IPS DF 19.7 (cell line): ENCODE measurements at regions not wholly inside any gene's neighbourhood (a gene's known extent, or its start where the extent isn't known, plus 50 kb on each side); places are given as distances from the start of the nearest gene placed in this dataset.
"Not testable (repeated sequence)": the region's sequence is repeated elsewhere in the genome, so short reads cannot be mapped to it uniquely, and the experiment has no call there.

Source experiments
- DNase-seq: peaks from one replicate; pipeline ENCODE4 v3.0.0-alpha.2; 2013; ENCODE audit warnings: low read depth, low spot score

GRCh38 chr18:1541478-1541877 lies 636.8 kb downstream of the ADCYAP1 start:
- DNase-seq = no peak

- DNase-seq = no peak
Observed at GRCh38 chr18:1542230-1542774, 637.6 kb downstream of the ADCYAP1 start.

- no peak for DNase-seq
Observed at GRCh38 chr18:1544016-1544415, 639.3 kb downstream of the ADCYAP1 start.

- DNase-seq = not testable (repeated sequence)
Observed at GRCh38 chr18:1557711-1558110, 653.0 kb downstream of the ADCYAP1 start.

GRCh38 chr18:1559563-1559962 lies 654.9 kb downstream of the ADCYAP1 start:
- DNase-seq = no peak

GRCh38 chr18:1564793-1565192 lies 660.1 kb downstream of the ADCYAP1 start:
- no peak for DNase-seq

GRCh38 chr18:1571206-1571605 lies 666.5 kb downstream of the ADCYAP1 start:
- no peak for DNase-seq

GRCh38 chr18:1573732-1574131 lies 669.1 kb downstream of the ADCYAP1 start:
- no peak for DNase-seq

- DNase-seq = no peak
Observed at GRCh38 chr18:1575084-1575483, 670.4 kb downstream of the ADCYAP1 start.

- no peak for DNase-seq
Observed at GRCh38 chr18:1578505-1578904, 673.8 kb downstream of the ADCYAP1 start.

- DNase-seq = no peak
Observed at GRCh38 chr18:1581581-1581980, 676.9 kb downstream of the ADCYAP1 start.

GRCh38 chr18:1585881-1586488 lies 681.3 kb downstream of the ADCYAP1 start:
- DNase-seq = no peak

- no peak for DNase-seq
Observed at GRCh38 chr18:1593091-1593490, 688.4 kb downstream of the ADCYAP1 start.

- DNase-seq = no peak
Observed at GRCh38 chr18:1595195-1595594, 690.5 kb downstream of the ADCYAP1 start.

GRCh38 chr18:1599196-1599595 lies 694.5 kb downstream of the ADCYAP1 start:
- no peak for DNase-seq

- no peak for DNase-seq
Observed at GRCh38 chr18:1604751-1605150, 700.1 kb downstream of the ADCYAP1 start.

GRCh38 chr18:1618364-1618763 lies 713.7 kb downstream of the ADCYAP1 start:
- no peak for DNase-seq

- no peak for DNase-seq
Observed at GRCh38 chr18:1619507-1619906, 714.8 kb downstream of the ADCYAP1 start.

GRCh38 chr18:1624612-1625011 lies 719.9 kb downstream of the ADCYAP1 start:
- DNase-seq = no peak

GRCh38 chr18:1627494-1627893 lies 722.8 kb downstream of the ADCYAP1 start:
- DNase-seq = no peak

GRCh38 chr18:1648712-1649111 lies 744.0 kb downstream of the ADCYAP1 start:
- no peak for DNase-seq

GRCh38 chr18:1652018-1652417 lies 747.3 kb downstream of the ADCYAP1 start:
- DNase-seq = no peak

- no peak for DNase-seq
Observed at GRCh38 chr18:1653873-1654272, 749.2 kb downstream of the ADCYAP1 start.

GRCh38 chr18:1657876-1658275 lies 753.2 kb downstream of the ADCYAP1 start:
- DNase-seq = no peak
